KOPT-K1 (cell line): ENCODE measurements at regions not wholly inside any gene's neighbourhood (a gene's known extent, or its start where the extent isn't known, plus 50 kb on each side); places are given as distances from the start of the nearest gene placed in this dataset.
A peak's percentile ranks its signal among the peaks of the same experiment; 100 is the strongest.

Experiments used
- H3K27ac ChIP-seq: fragments of 200-600 bp; sonication (generic); 2 replicates; pipeline ENCODE4 v1.5.1; 2016; ENCODE audit warnings: antibody characterized with exemption, mild to moderate bottlenecking, low read depth, low read length; ENCODE audit not compliant: poor library complexity, severe bottlenecking
- H3K36me3 ChIP-seq: fragments of 200-600 bp; sonication (generic); 2 replicates; pipeline ENCODE4 v1.5.1; 2017; ENCODE audit warnings: antibody characterized with exemption, mild to moderate bottlenecking, low read length, moderate library complexity; ENCODE audit not compliant: insufficient read depth
- H3K9me3 ChIP-seq: fragments of 200-600 bp; sonication (generic); 2 replicates; pipeline ENCODE4 v1.5.1; 2017; ENCODE audit warnings: antibody characterized with exemption, low read length, mild to moderate bottlenecking; ENCODE audit not compliant: insufficient read depth, poor library complexity, severe bottlenecking

- no peaks in the 10 kb centered on the region for H3K36me3 ChIP-seq
- peaks cover 4% of the 10 kb centered on the region for H3K9me3 ChIP-seq
- no peak overlapping the region for H3K27ac ChIP-seq
Measured at GRCh38 chr1:101164776-101165175, 72.0 kb upstream of the S1PR1 start.

- Histone ChIP-seq H3K9me3 (peaks cover 4% of the 10 kb centered on the region), H3K27ac (no peak overlapping the region), H3K36me3 (no peaks in the 10 kb centered on the region)
Measured at GRCh38 chr1:101162736-101163735, 73.8 kb upstream of the S1PR1 start.

GRCh38 chr1:101162300-101162699, 74.5 kb upstream of the S1PR1 start:
- Histone ChIP-seq H3K27ac (no peak overlapping the region), H3K36me3 (no peaks in the 10 kb centered on the region), H3K9me3 (peaks cover 4% of the 10 kb centered on the region)

GRCh38 chr1:101161619-101162018, 75.2 kb upstream of the S1PR1 start:
- peaks cover 4% of the 10 kb centered on the region for H3K9me3 ChIP-seq
- H3K36me3 ChIP-seq = no peaks in the 10 kb centered on the region
- no peak overlapping the region for H3K27ac ChIP-seq

- Histone ChIP-seq H3K27ac (no peak overlapping the region), H3K9me3 (peaks cover 4% of the 10 kb centered on the region), H3K36me3 (no peaks in the 10 kb centered on the region)
Measured at GRCh38 chr1:101158424-101158823, 78.4 kb upstream of the S1PR1 start.

- Histone ChIP-seq H3K36me3 (no peaks in the 10 kb centered on the region), H3K27ac (no peak overlapping the region), H3K9me3 (no peaks in the 10 kb centered on the region)
Measured at GRCh38 chr1:101154547-101154946, 82.3 kb upstream of the S1PR1 start.

- Histone ChIP-seq H3K9me3 (no peaks in the 10 kb centered on the region), H3K27ac (no peak overlapping the region), H3K36me3 (no peaks in the 10 kb centered on the region)
Measured at GRCh38 chr1:101153692-101154091, 83.1 kb upstream of the S1PR1 start.

- Histone ChIP-seq H3K9me3 (no peaks in the 10 kb centered on the region), H3K27ac (no peak overlapping the region), H3K36me3 (no peaks in the 10 kb centered on the region)
Measured at GRCh38 chr1:101152633-101153032, 84.2 kb upstream of the S1PR1 start.

- Histone ChIP-seq H3K9me3 (no peaks in the 10 kb centered on the region), H3K27ac (no peak overlapping the region), H3K36me3 (no peaks in the 10 kb centered on the region)
Measured at GRCh38 chr1:101151286-101151685, 85.5 kb upstream of the S1PR1 start.

GRCh38 chr1:101150670-101151069, 86.1 kb upstream of the S1PR1 start:
- Histone ChIP-seq H3K36me3 (no peaks in the 10 kb centered on the region), H3K27ac (no peak overlapping the region), H3K9me3 (no peaks in the 10 kb centered on the region)

- H3K27ac ChIP-seq = no peak overlapping the region
- H3K9me3 ChIP-seq = no peaks in the 10 kb centered on the region
- no peaks in the 10 kb centered on the region for H3K36me3 ChIP-seq
Measured at GRCh38 chr1:101150266-101150665, 86.6 kb upstream of the S1PR1 start.

- no peaks in the 10 kb centered on the region for H3K9me3 ChIP-seq
- H3K36me3 ChIP-seq = no peaks in the 10 kb centered on the region
- H3K27ac ChIP-seq = peak overlapping the region; percentile 42
Measured at GRCh38 chr1:101148980-101149379, 87.8 kb upstream of the S1PR1 start.

- H3K27ac ChIP-seq = no peak overlapping the region
- H3K36me3 ChIP-seq = no peaks in the 10 kb centered on the region
- no peaks in the 10 kb centered on the region for H3K9me3 ChIP-seq
Measured at GRCh38 chr1:101147381-101147780, 89.4 kb upstream of the S1PR1 start.

GRCh38 chr1:101145449-101145820, 91.4 kb upstream of the S1PR1 start:
- Histone ChIP-seq H3K27ac (no peak overlapping the region), H3K36me3 (no peaks in the 10 kb centered on the region), H3K9me3 (no peaks in the 10 kb centered on the region)

- H3K9me3 ChIP-seq = no peaks in the 10 kb centered on the region
- H3K27ac ChIP-seq = no peak overlapping the region
- no peaks in the 10 kb centered on the region for H3K36me3 ChIP-seq
Measured at GRCh38 chr1:101144671-101145448, 92.0 kb upstream of the S1PR1 start.
